ENCODE measurements at regions not wholly inside any gene's neighbourhood (a gene's known extent, or its start where the extent isn't known, plus 50 kb on each side); places are given as distances from the start of the nearest gene placed in this dataset.
A peak's percentile ranks its signal among the peaks of the same experiment; 100 is the strongest.

DNA sequence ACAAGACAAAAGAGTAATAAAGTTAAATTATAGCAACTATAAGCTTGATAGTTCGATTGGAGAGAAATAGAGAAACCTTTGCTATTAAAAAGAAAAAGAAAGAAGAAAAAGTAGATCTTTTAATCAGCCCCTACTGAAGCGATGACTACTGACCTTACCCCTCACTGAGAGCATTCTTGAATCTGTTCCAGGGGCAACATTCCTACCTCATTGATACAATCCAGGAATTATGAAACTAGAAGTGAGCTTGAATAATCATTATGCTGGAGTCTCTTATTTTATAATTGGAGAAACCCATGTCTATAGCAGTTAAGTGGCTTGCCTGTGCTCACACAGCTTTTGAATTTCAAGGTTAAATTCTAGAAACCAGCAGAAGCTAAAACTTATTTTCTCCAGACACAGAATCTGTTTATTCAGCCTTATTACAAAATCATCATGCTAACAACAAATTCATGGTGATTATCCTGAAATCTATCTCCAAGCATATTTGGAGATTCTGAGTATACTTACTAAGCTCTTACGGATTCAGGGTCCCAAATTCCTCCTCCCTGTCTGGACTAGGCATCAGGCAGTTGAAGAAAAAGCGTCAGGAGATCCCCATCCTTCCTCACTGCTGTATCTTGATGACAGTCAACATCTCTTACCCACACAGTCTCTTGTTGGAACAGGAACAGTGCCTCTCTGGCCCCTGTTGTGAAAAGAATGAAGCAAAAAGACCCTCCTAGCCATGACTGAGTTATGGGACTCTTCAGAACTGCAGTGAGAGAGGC, 547.6 kb upstream of the WWC1 start:
- ATAC-seq (peak; percentile 62), DNase-seq (ENCODE audit: low spot score) (no peak)
- intact Hi-C loops (cut with DNase I): no loop called here

DNA sequence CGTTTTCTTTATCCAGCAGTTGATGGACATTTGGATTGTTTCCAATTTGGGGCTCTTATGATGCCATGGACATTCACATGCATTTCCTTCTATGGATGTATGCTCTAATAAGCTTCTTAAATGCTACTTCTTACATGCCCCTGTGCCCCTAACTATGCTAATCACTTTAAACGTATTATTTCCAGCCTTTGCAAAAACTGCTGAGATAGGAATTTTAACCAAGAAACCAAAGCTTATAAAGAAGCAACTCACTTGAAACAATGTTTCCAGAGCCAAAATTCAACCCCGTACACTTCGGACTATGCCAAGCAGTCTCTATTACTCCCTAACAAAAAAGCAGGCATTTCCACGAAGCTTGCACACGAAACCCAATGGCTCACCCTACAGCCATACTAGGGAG, 545.6 kb upstream of the WWC1 start:
- intact Hi-C loops (cut with DNase I): no loop called here
- DNase-seq (ENCODE audit: low spot score) (no peak), ATAC-seq (no peak)

DNA sequence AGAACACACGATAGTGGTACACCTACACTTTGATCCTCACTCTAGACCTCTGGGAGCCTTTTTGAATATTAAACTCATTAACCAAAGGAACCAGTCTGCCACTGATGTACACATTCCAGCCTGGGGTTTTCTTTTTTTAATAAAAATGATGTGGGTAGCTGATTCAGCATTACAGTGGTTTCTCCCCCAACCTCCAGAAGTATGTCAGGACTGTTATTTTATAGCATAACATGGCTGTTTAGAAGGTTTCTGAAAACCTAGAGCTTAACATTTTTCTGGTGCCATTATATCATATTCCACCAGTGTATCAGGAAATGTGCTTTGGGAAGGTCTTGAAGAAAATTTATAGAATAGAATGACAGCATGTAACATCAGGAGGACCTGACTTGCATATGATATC, 540.9 kb upstream of the WWC1 start:
- DNase-seq (ENCODE audit: low spot score) (no peak), ATAC-seq (no peak)
- intact Hi-C loops (cut with DNase I): no loop called here

DNA sequence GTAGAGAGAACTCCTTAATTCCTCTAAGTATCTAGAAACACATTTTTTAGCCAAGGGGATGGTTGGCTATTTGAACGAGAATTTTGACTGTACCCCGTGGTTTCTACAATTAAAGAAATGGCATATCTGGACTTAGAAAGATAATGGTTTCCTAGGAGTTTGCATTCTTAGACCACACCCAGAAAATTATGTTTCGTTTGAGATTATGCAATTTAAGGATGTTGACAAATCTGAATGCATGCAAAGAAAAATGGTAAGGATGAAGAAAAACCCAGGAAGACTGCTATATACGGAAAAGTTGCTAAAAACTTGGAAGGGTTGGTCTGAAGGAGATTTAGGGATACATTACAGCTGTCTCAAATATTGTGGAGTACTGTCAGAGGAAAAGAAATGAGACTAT, 538.5 kb upstream of the WWC1 start:
- ATAC-seq (no peak), DNase-seq (ENCODE audit: low spot score) (no peak)
- intact Hi-C loops (cut with DNase I): no loop called here

DNA sequence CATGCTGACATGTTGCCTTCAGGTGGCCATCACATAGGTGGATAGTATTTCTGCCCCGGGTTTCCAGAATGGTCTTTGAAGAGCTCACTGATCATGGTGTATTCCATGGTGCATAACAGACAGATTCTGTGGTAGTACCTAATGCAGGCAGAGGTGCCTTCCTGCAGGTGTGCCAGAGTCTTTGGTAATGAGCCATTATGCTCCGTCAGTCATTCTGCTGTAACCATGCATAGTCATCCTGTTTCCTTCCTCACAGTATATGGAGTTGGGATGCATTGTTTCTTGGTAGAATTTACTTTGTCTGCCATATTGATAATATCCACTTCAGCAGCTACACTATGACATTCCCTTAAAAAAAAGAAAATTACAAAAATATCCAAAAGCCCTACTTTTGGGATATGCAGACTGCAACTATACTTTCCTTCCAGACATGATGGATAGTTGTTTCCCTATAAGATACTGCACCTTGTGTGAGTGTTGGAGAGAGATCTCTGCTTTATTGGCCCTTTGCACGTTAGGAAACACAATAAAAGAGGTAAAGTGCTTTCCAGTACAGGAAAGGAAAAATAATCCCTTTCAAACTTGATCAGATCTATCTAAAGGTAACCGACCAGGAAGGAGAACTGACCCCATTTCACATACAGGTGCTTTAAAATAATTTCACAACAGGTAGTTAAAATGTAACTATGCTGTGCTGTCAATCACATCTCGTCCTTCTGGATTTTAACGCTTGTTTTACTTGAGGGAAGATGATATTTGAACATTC, 537.5 kb upstream of the WWC1 start:
- no peak for ATAC-seq
- intact Hi-C loops (cut with DNase I): no loop called here
- DNase-seq (ENCODE audit: low spot score): no peak

DNA sequence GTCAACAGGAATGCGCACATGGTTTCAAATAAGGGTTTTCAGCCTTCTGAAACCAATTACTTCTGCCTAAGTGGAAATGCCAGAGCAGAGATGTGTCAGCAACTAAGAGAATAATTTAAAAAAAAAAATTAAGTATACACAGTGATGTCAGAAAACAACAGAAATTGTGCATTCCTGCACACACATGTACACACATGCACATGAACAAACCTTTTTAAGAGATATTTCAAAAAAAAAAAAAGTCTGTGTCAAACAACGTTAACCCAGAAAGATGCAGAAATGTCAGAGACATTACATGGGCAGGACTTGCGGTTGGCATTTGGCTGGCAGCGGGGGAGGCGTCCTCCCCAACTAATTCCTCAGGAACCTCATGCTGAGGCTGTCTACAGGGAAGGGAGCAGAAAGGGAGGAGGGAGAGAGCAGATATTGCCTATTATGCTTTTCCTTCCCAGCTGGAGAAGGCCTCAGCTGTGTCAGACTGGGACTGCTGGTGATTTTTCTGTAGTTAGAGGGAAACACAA, 536.9 kb upstream of the WWC1 start:
- no peak for ATAC-seq
- intact Hi-C loops (cut with DNase I): no loop called here
- no peak for DNase-seq (ENCODE audit: low spot score)

- intact Hi-C loops (cut with DNase I): no loop called here
- DNase-seq (ENCODE audit: low spot score) (no peak), ATAC-seq (no peak)
Observed at GRCh38 chr5:167755420-167755819, 536.0 kb upstream of the WWC1 start.

- ATAC-seq (no peak), DNase-seq (ENCODE audit: low spot score) (no peak)
- intact Hi-C loops (cut with DNase I): no loop called here
Observed at GRCh38 chr5:167759057-167759821, 532.2 kb upstream of the WWC1 start.

DNA sequence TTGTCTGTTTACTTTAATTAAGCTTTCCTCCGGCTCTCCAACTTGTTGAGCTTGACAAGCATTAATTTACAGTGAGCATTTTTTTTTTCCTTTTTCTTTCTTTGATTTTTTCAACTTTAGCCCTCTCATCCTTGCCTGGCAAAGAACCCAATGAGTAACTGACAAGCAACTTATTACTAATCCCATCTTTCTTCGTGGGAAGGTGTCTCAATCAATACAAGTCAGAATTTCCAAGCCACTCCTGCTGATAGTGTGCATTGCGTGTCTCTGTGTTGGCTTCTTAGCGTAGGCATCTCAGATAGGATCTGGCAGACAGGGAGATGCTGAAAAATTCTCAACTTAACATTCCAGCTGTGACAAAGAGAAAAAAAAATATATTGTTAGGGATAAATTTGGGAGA, 527.7 kb upstream of the WWC1 start:
- intact Hi-C loops (cut with DNase I): no loop called here
- ATAC-seq: no peak
- DNase-seq (ENCODE audit: low spot score): no peak

DNA sequence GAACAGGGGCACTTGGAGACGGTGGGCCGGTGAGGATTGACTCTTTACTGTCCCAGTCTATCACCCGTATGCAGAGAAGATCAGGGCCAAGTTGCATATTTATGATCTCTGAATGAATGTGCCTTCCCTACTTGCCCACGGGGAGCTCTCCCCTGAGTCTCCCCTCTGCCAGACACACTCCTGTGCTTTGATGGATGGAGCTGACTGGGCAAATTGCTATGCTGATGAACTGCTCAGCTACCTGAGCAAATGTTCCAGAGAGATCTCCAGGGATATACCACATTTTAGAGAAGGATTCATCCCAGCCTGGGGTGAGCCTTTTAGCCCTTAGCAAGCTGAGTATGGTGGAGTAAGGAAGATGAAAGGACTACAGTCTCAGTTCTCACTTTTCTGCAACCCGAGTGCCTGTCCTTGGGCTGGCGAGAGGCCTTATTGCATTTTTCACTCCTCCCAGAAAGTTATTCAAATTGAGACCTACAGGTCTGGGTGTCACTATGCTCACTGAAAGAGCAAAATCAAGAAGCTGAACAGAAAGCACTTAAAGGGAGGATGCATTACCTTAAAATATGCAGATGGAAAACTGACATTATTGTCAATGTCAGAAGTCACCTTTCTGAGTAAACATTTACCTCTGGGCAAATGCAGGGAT, 526.7 kb upstream of the WWC1 start:
- DNase-seq (ENCODE audit: low spot score) (no peak), ATAC-seq (no peak)
- intact Hi-C loops (cut with DNase I): no loop called here

DNA sequence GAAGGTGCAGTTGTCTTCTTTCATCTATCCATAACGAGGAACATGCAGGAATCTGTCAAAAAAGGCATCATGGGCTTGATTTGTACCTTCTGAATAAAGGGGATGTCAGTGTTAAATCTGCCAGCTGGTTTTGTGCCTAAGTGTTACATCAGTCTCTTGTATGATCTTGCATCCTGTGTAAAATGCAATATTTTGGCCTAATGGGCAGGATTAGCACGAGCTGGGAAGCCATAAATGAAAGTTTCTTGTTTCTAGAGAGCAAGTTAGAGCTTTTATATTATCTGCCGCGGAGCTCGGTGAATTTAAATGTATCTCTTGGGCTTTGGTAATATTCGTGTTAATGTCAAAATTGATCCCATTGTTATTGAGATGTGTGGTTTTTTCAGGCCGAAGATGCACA, 526.1 kb upstream of the WWC1 start:
- no peak for ATAC-seq
- intact Hi-C loops (cut with DNase I): no loop called here
- DNase-seq (ENCODE audit: low spot score): no peak

DNA sequence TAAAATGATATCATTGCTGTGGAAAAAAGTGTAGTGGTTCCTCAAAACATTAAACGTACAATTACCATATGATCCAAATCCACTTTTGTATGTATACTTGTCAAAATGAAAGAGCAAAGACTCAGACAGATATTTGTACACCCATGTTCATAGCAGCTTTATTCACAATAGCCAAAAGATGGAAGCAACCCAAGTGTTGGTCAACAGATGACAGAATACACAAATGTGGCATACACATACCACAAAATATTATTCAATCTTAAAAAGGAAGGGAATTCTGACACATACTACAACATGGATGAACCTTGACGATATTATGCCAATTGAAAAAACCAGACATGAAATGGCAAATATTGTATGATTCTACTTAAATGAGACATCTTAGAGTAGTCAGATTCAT, 524.5 kb upstream of the WWC1 start:
- DNase-seq (ENCODE audit: low spot score) (no peak), ATAC-seq (no peak)
- intact Hi-C loops (cut with DNase I): no loop called here

DNA sequence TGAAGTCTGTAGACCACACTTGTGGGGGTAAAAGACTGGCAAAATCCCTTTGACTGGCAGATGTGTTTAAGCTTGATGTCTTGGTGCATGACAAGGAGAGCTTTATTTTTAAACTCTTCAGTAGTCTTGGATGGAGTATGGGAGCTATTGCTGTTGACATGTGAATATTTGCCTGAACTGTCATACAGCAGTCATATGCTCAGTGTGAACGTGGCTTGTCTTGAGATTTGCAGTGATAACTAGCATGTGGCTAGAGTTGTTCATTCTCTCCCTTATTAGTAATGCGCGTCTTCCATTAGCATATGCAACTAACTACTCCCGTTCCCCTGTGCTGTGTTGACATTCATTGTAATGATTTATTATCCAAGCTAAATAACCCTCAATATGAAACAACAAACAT, 523.6 kb upstream of the WWC1 start:
- no peak for ATAC-seq
- intact Hi-C loops (cut with DNase I): no loop called here
- no peak for DNase-seq (ENCODE audit: low spot score)

- ATAC-seq (no peak), DNase-seq (ENCODE audit: low spot score) (no peak)
- intact Hi-C loops (cut with DNase I): no loop called here
Observed at GRCh38 chr5:167769846-167770413, 521.5 kb upstream of the WWC1 start.

DNA sequence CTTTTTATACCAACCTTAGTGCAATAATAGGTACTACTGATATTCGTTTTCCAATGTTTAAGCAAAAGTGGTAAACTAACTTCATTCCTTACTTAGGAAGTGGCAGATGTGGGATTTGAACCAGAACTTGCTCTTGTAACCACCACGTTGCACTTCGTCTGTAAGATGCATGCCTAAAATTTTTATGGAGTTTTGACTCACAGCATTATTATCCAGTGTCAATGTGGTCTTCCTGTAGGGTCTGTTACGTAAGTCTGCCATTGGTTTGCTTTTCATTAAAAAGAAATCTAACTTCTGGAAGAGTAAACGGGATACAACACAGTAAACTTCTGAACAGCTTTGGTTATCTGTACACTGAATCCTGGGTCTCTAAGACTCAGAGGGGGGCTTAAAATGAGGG, 521.0 kb upstream of the WWC1 start:
- no peak for ATAC-seq
- DNase-seq (ENCODE audit: low spot score): no peak
- intact Hi-C loops (cut with DNase I): no loop called here

- ATAC-seq: no peak
- DNase-seq (ENCODE audit: low spot score): no peak
- intact Hi-C loops (cut with DNase I): no loop called here
Observed at GRCh38 chr5:167771571-167771970, 519.9 kb upstream of the WWC1 start.

- intact Hi-C loops (cut with DNase I): no loop called here
Observed at GRCh38 chr5:167773668-167774301, 517.7 kb upstream of the WWC1 start.

DNA sequence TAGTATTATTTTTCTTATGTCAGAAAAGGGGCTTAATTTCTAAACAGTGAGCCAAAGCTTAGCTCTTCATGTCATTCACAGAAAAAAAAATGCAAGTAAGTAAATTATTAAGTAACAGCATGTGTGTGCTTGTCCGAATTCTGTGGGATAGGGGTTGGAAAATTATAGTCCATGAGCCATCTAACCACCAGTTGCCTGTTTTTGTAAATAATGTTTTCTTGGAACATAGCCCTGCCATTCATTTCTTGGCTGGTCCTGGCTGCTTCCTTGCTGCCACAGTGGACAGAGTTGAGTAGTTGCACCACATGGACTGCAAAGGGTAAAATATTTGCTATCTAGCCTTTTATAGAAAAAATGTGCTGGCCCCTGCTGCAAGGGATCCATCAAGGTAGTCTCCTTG, 513.7 kb upstream of the WWC1 start:
- intact Hi-C loops (cut with DNase I): no loop called here
- no peak for ATAC-seq
- DNase-seq (ENCODE audit: low spot score): no peak

More at GRCh38 chr5:167773668-167774301, 517.7 kb upstream of the WWC1 start:
- DNase-seq (ENCODE audit: low spot score) (no peak), ATAC-seq (no peak)

DNA sequence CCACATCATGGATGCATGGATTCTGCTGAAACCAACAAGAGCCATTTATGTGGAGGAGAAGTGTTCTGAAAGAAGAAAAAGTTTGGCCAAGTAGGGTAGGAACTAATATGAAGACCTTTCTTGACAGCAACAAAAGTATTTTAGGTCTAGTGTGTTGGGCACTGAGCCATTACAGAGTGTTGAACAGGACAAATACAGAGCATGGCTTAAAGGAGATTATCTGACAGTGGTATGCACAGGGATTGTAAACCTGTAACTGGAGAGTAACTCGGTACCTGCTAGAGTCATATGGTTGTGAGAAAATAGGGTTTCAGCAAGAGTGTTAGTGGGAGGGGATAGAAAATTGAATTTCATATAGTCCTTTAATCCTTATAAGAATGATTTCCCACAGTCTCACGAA, 513.2 kb upstream of the WWC1 start:
- intact Hi-C loops (cut with DNase I): no loop called here
- DNase-seq (ENCODE audit: low spot score) (no peak), ATAC-seq (no peak)

All from sciatic nerve (tissue), 2 donors.